Activated CD8-positive, alpha-beta memory T cell treated with anti-CD3 and anti-CD28 coated beads, Interleukin-2, amount 10 ng/mL, durations not matched to agents 7 days and 5 days (primary cell): ENCODE measurements at regions not wholly inside any gene's neighbourhood (a gene's known extent, or its start where the extent isn't known, plus 50 kb on each side); places are given as distances from the start of the nearest gene placed in this dataset.
"Not testable (repeated sequence)": the region's sequence is repeated elsewhere in the genome, so short reads cannot be mapped to it uniquely, and the experiment has no call there.

Source experiments
- ATAC-seq: fragments of 150-1000 bp; cut with Tn5 transposase; one replicate; pipeline ENCODE4 v1.10.0; 2021; ENCODE audit warnings: moderate library complexity
- CTCF ChIA-PET: fragments of 350-600 bp; sonication (Branson Sonifier 250); formaldehyde crosslinking; loops from one replicate; lab custom pipeline; 2021; ENCODE audit warnings: antibody characterized with exemption; lab: Charles Lee
- DNase-seq: peaks from one replicate; pipeline ENCODE4 v3.0.0-alpha.2; 2020
- H3K27ac Mint-ChIP-seq: one replicate; pipeline ENCODE4 v1.8.0; 2021; ENCODE audit warnings: mild to moderate bottlenecking, mixed read lengths
- H3K27me3 Mint-ChIP-seq: one replicate; pipeline ENCODE4 v1.8.0; 2021; ENCODE audit warnings: mixed read lengths
- H3K36me3 Mint-ChIP-seq: one replicate; pipeline ENCODE4 v1.8.0; 2021; ENCODE audit warnings: mild to moderate bottlenecking, mixed read lengths
- H3K4me1 Mint-ChIP-seq: one replicate; pipeline ENCODE4 v1.8.0; 2021; ENCODE audit warnings: mixed read lengths
- H3K4me3 Mint-ChIP-seq: one replicate; pipeline ENCODE4 v1.8.0; 2021; ENCODE audit warnings: mild to moderate bottlenecking, moderate library complexity, mixed read lengths
- H3K9me3 Mint-ChIP-seq: one replicate; pipeline ENCODE4 v1.8.0; 2022; ENCODE audit warnings: low read depth, mixed read lengths

- H3K27ac Mint-ChIP-seq, CTCF ChIA-PET, H3K27me3 Mint-ChIP-seq, H3K36me3 Mint-ChIP-seq, H3K9me3 Mint-ChIP-seq, H3K4me1 Mint-ChIP-seq, H3K4me3 Mint-ChIP-seq, DNase-seq, ATAC-seq: not testable (repeated sequence)
Observed at GRCh38 chr4:163724495-163724894, 230.0 kb downstream of the TMA16 start.

- no peaks in the 10 kb centered on the region for H3K36me3 Mint-ChIP-seq
- no peak overlapping the region for H3K27ac Mint-ChIP-seq
Observed at GRCh38 chr4:163726641-163727040, 232.2 kb downstream of the TMA16 start.

GRCh38 chr4:163731071-163731470 is 236.6 kb downstream of the TMA16 start:
- Mint-ChIP-seq H3K27me3 (no peaks in the 10 kb centered on the region), H3K4me1 (no peaks in the 10 kb centered on the region), H3K4me3 (no peak overlapping the region), H3K27ac (no peak overlapping the region), H3K9me3 (peaks cover 5% of the 10 kb centered on the region), H3K36me3 (no peaks in the 10 kb centered on the region)
- no peak for DNase-seq
- ATAC-seq = no peak
- CTCF ChIA-PET = no interaction called here

More at GRCh38 chr4:163726641-163727040, 232.2 kb downstream of the TMA16 start:
- Mint-ChIP-seq H3K4me1 (no peaks in the 10 kb centered on the region), H3K27me3 (no peaks in the 10 kb centered on the region), H3K9me3 (peaks cover 5% of the 10 kb centered on the region), H3K4me3 (no peak overlapping the region)
- no peak for ATAC-seq
- CTCF ChIA-PET = no interaction called here
- no peak for DNase-seq

GRCh38 chr4:163732473-163732872 is 238.0 kb downstream of the TMA16 start:
- no peak overlapping the region for H3K4me3 Mint-ChIP-seq
- no peak for ATAC-seq
- H3K36me3 Mint-ChIP-seq = no peaks in the 10 kb centered on the region
- no peak for DNase-seq
- H3K9me3 Mint-ChIP-seq = peaks cover 5% of the 10 kb centered on the region
- H3K4me1 Mint-ChIP-seq = no peaks in the 10 kb centered on the region
- CTCF ChIA-PET = no interaction called here
- H3K27ac Mint-ChIP-seq = no peak overlapping the region
- no peaks in the 10 kb centered on the region for H3K27me3 Mint-ChIP-seq

GRCh38 chr4:163736876-163737275 is 242.4 kb downstream of the TMA16 start:
- Mint-ChIP-seq H3K9me3 (no peaks in the 10 kb centered on the region), H3K27ac (no peak overlapping the region), H3K4me1 (no peaks in the 10 kb centered on the region), H3K27me3 (no peaks in the 10 kb centered on the region), H3K36me3 (no peaks in the 10 kb centered on the region), H3K4me3 (no peak overlapping the region)
- DNase-seq = no peak
- CTCF ChIA-PET = no interaction called here
- no peak for ATAC-seq

GRCh38 chr4:163737846-163738245 is 243.4 kb downstream of the TMA16 start:
- H3K27ac Mint-ChIP-seq, DNase-seq, H3K4me1 Mint-ChIP-seq, ATAC-seq, H3K9me3 Mint-ChIP-seq, H3K27me3 Mint-ChIP-seq, H3K4me3 Mint-ChIP-seq, CTCF ChIA-PET, H3K36me3 Mint-ChIP-seq: not testable (repeated sequence)

GRCh38 chr4:163738521-163738920 is 244.0 kb downstream of the TMA16 start:
- CTCF ChIA-PET = no interaction called here
- Mint-ChIP-seq H3K27me3 (no peaks in the 10 kb centered on the region), H3K36me3 (no peaks in the 10 kb centered on the region)

GRCh38 chr4:163744861-163745260 is 250.4 kb downstream of the TMA16 start:
- CTCF ChIA-PET = interaction anchor here (1.6 kb wide), 1 partner anchor 195 kb away, joined by 3 read pairs; no protein-coding TSS in a partner anchor
- Mint-ChIP-seq H3K9me3 (no peaks in the 10 kb centered on the region), H3K27ac (no peak overlapping the region), H3K27me3 (no peaks in the 10 kb centered on the region), H3K4me1 (no peaks in the 10 kb centered on the region), H3K4me3 (no peak overlapping the region), H3K36me3 (no peaks in the 10 kb centered on the region)
- ATAC-seq (no peak), DNase-seq (no peak)

More at GRCh38 chr4:163738521-163738920, 244.0 kb downstream of the TMA16 start:
- ATAC-seq (no peak), DNase-seq (no peak)
- no peak overlapping the region for H3K27ac Mint-ChIP-seq
- no peaks in the 10 kb centered on the region for H3K4me1 Mint-ChIP-seq
- H3K9me3 Mint-ChIP-seq = no peaks in the 10 kb centered on the region
- H3K4me3 Mint-ChIP-seq = no peak overlapping the region

- Mint-ChIP-seq H3K27ac (no peak overlapping the region), H3K4me1 (no peaks in the 10 kb centered on the region), H3K4me3 (no peak overlapping the region), H3K36me3 (no peaks in the 10 kb centered on the region), H3K27me3 (no peaks in the 10 kb centered on the region), H3K9me3 (no peaks in the 10 kb centered on the region)
- CTCF ChIA-PET = no interaction called here
- DNase-seq = no peak
- no peak for ATAC-seq
Observed at GRCh38 chr4:163747293-163747692, 252.8 kb downstream of the TMA16 start.

GRCh38 chr4:163747886-163748285 is 253.4 kb downstream of the TMA16 start:
- Mint-ChIP-seq H3K4me3 (no peak overlapping the region), H3K4me1 (no peaks in the 10 kb centered on the region), H3K9me3 (no peaks in the 10 kb centered on the region), H3K36me3 (no peaks in the 10 kb centered on the region), H3K27me3 (no peaks in the 10 kb centered on the region), H3K27ac (no peak overlapping the region)
- CTCF ChIA-PET = no interaction called here
- DNase-seq = no peak
- no peak for ATAC-seq

GRCh38 chr4:163748449-163748848 is 254.0 kb downstream of the TMA16 start:
- Mint-ChIP-seq H3K9me3 (no peaks in the 10 kb centered on the region), H3K4me1 (no peaks in the 10 kb centered on the region), H3K27me3 (no peaks in the 10 kb centered on the region), H3K36me3 (no peaks in the 10 kb centered on the region), H3K27ac (no peak overlapping the region), H3K4me3 (no peak overlapping the region)
- CTCF ChIA-PET = no interaction called here
- ATAC-seq = no peak
- DNase-seq = no peak

GRCh38 chr4:163755013-163755412 is 260.5 kb downstream of the TMA16 start:
- CTCF ChIA-PET = interaction anchor here (0.7 to 1.9 kb wide), 3 partner anchors 199 to 304 kb away, joined by 3 to 11 read pairs (median 6); no protein-coding TSS in a partner anchor
- ATAC-seq = no peak
- H3K27ac Mint-ChIP-seq = no peak overlapping the region
- H3K4me1 Mint-ChIP-seq = no peaks in the 10 kb centered on the region
- H3K27me3 Mint-ChIP-seq = no peaks in the 10 kb centered on the region
- H3K4me3 Mint-ChIP-seq = no peak overlapping the region
- H3K36me3 Mint-ChIP-seq = no peaks in the 10 kb centered on the region
- no peak for DNase-seq
- H3K9me3 Mint-ChIP-seq = no peaks in the 10 kb centered on the region

- Mint-ChIP-seq H3K9me3 (no peaks in the 10 kb centered on the region), H3K27ac (no peak overlapping the region), H3K4me3 (no peak overlapping the region), H3K4me1 (no peaks in the 10 kb centered on the region), H3K36me3 (no peaks in the 10 kb centered on the region), H3K27me3 (no peaks in the 10 kb centered on the region)
- CTCF ChIA-PET = no interaction called here
- DNase-seq (no peak), ATAC-seq (no peak)
Observed at GRCh38 chr4:163757219-163757618, 262.7 kb downstream of the TMA16 start.

- Mint-ChIP-seq H3K9me3 (no peaks in the 10 kb centered on the region), H3K4me3 (no peak overlapping the region), H3K36me3 (no peaks in the 10 kb centered on the region), H3K27me3 (no peaks in the 10 kb centered on the region), H3K4me1 (no peaks in the 10 kb centered on the region), H3K27ac (no peak overlapping the region)
- no peak for ATAC-seq
- no peak for DNase-seq
- CTCF ChIA-PET = no interaction called here
Observed at GRCh38 chr4:163758032-163758431, 263.5 kb downstream of the TMA16 start.

- DNase-seq (no peak), ATAC-seq (no peak)
- no peak overlapping the region for H3K27ac Mint-ChIP-seq
- H3K4me1 Mint-ChIP-seq = no peaks in the 10 kb centered on the region
- no peak overlapping the region for H3K4me3 Mint-ChIP-seq
- no peaks in the 10 kb centered on the region for H3K27me3 Mint-ChIP-seq
- CTCF ChIA-PET = no interaction called here
- H3K9me3 Mint-ChIP-seq = no peaks in the 10 kb centered on the region
- H3K36me3 Mint-ChIP-seq = no peaks in the 10 kb centered on the region
Observed at GRCh38 chr4:163762741-163763140, 268.3 kb downstream of the TMA16 start.
